Ishikawa (cell line): ENCODE measurements at regions not wholly inside any gene's neighbourhood (a gene's known extent, or its start where the extent isn't known, plus 50 kb on each side); places are given as distances from the start of the nearest gene placed in this dataset.

Experiments
- CEBPB ChIP-seq: IDR thresholded peaks from 2 replicates; pipeline ENCODE4 v1.6.1; 2012
- CREB1 ChIP-seq: IDR thresholded peaks from 2 replicates; pipeline ENCODE4 v1.6.1; 2012; ENCODE audit warnings: low read depth
- EP300 ChIP-seq: IDR thresholded peaks from 2 replicates; pipeline ENCODE4 v1.6.1; 2012; ENCODE audit warnings: borderline replicate concordance
- FOXM1 ChIP-seq: IDR thresholded peaks from 2 replicates; pipeline ENCODE4 v1.6.1; 2012; ENCODE audit warnings: low read depth, borderline replicate concordance
- NFIC ChIP-seq: IDR thresholded peaks from 2 replicates; pipeline ENCODE4 v1.6.1; 2012
- RAD21 ChIP-seq: IDR thresholded peaks from 2 replicates; pipeline ENCODE4 v1.6.1; 2012; ENCODE audit warnings: low read depth
- TCF12 ChIP-seq: IDR thresholded peaks from 2 replicates; pipeline ENCODE4 v1.6.1; 2012; ENCODE audit warnings: low read depth
- YY1 ChIP-seq: IDR thresholded peaks from 2 replicates; pipeline ENCODE4 v1.6.1; 2012; ENCODE audit warnings: low read depth
- ZBTB7A ChIP-seq: IDR thresholded peaks from 2 replicates; pipeline ENCODE4 v1.6.1; 2012; ENCODE audit warnings: low read depth
- TF ChIP-seq, protein P1 (sequence below): IDR thresholded peaks from 2 replicates; pipeline ENCODE4 v1.6.1; 2012
- TF ChIP-seq, protein P2 (sequence below): IDR thresholded peaks from 2 replicates; pipeline ENCODE4 v1.6.1; 2012; ENCODE audit warnings: low read depth, mild to moderate bottlenecking
- TF ChIP-seq, protein P3 (sequence below): IDR thresholded peaks from 2 replicates; pipeline ENCODE4 v1.6.1; 2012

DNA sequence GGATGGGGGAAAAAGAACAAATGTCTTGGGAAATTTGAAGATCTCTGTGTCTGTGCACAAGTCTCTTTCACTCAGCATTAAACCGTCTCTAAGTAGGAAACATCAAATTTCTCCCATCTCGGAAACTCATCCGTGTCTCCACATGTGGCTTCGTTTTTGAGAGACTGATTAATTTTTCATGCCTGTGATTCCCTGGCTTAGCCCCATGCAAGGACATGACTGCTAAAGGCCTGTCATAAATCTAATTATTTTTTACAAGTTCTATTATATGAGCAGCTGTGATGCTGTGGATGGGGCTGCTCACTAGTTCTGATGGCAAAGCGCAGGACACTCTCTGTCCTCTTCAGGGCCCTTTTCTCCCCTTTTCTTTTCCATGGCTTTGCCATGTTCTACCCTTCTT is 129.1 kb downstream of the RGPD3 start:
- no peak for TF ChIP-seq EP300
- TF ChIP-seq, protein P1, sequence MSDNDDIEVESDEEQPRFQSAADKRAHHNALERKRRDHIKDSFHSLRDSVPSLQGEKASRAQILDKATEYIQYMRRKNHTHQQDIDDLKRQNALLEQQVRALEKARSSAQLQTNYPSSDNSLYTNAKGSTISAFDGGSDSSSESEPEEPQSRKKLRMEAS: no peak
- no peak for TF ChIP-seq CEBPB
- no peak for TF ChIP-seq RAD21
- TF ChIP-seq, protein P2, sequence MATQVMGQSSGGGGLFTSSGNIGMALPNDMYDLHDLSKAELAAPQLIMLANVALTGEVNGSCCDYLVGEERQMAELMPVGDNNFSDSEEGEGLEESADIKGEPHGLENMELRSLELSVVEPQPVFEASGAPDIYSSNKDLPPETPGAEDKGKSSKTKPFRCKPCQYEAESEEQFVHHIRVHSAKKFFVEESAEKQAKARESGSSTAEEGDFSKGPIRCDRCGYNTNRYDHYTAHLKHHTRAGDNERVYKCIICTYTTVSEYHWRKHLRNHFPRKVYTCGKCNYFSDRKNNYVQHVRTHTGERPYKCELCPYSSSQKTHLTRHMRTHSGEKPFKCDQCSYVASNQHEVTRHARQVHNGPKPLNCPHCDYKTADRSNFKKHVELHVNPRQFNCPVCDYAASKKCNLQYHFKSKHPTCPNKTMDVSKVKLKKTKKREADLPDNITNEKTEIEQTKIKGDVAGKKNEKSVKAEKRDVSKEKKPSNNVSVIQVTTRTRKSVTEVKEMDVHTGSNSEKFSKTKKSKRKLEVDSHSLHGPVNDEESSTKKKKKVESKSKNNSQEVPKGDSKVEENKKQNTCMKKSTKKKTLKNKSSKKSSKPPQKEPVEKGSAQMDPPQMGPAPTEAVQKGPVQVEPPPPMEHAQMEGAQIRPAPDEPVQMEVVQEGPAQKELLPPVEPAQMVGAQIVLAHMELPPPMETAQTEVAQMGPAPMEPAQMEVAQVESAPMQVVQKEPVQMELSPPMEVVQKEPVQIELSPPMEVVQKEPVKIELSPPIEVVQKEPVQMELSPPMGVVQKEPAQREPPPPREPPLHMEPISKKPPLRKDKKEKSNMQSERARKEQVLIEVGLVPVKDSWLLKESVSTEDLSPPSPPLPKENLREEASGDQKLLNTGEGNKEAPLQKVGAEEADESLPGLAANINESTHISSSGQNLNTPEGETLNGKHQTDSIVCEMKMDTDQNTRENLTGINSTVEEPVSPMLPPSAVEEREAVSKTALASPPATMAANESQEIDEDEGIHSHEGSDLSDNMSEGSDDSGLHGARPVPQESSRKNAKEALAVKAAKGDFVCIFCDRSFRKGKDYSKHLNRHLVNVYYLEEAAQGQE: no peak
- no peak for TF ChIP-seq NFIC
- TF ChIP-seq, protein P3, sequence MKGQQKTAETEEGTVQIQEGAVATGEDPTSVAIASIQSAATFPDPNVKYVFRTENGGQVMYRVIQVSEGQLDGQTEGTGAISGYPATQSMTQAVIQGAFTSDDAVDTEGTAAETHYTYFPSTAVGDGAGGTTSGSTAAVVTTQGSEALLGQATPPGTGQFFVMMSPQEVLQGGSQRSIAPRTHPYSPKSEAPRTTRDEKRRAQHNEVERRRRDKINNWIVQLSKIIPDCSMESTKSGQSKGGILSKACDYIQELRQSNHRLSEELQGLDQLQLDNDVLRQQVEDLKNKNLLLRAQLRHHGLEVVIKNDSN: no peak
- no peak for TF ChIP-seq FOXM1
- TF ChIP-seq TCF12: no peak
- no peak for TF ChIP-seq YY1
- no peak for TF ChIP-seq ZBTB7A
- no peak for TF ChIP-seq CREB1
